Right atrium auricular region (tissue), 2 donors: ENCODE measurements at regions not wholly inside any gene's neighbourhood (a gene's known extent, or its start where the extent isn't known, plus 50 kb on each side); places are given as distances from the start of the nearest gene placed in this dataset.
"Not testable (repeated sequence)": the region's sequence is repeated elsewhere in the genome, so short reads cannot be mapped to it uniquely, and the experiment has no call there.

Source experiments
- DNase-seq: peaks from one replicate; pipeline ENCODE4 v3.0.0-alpha.2; 2019; ENCODE audit warnings: low spot score
- H3K27ac ChIP-seq, 2 donors: fragments of 200-600 bp; sonication (generic); 1 replicate in 1 of 2; 2 replicates in 1 of 2; pipeline ENCODE4 v1.5.1; 2016 to 2019
- H3K27me3 ChIP-seq, 2 donors: fragments of 200-600 bp; sonication (generic); one replicate each; pipeline versions ENCODE4 v1.5.1 to v1.6.0; 2017 to 2019
- H3K36me3 ChIP-seq: fragments of 200-600 bp; sonication (generic); one replicate; pipeline ENCODE4 v1.5.1; 2016
- H3K4me1 ChIP-seq, 2 donors: fragments of 200-600 bp; sonication (generic); one replicate each; pipeline versions ENCODE4 v1.5.1 to v1.6.0; 2017 to 2019
- H3K4me3 ChIP-seq, 2 donors: fragments of 200-600 bp; sonication (generic); 1 replicate in 1 of 2; 2 replicates in 1 of 2; pipeline ENCODE4 v1.5.1; 2017 to 2019; ENCODE audit warnings: mild to moderate bottlenecking in 1 of 2, moderate library complexity in 1 of 2
- H3K9me3 ChIP-seq, 2 donors: fragments of 200-600 bp; sonication (generic); one replicate each; pipeline ENCODE4 v1.5.1; 2019
- TF ChIP-seq, protein P1 (sequence below), 2 donors: fragments of 200-600 bp; sonication (generic); IDR thresholded peaks; one replicate each; pipeline ENCODE4 v1.5.1; 2019; ENCODE audit warnings: antibody characterized with exemption in 2 of 2

DNA sequence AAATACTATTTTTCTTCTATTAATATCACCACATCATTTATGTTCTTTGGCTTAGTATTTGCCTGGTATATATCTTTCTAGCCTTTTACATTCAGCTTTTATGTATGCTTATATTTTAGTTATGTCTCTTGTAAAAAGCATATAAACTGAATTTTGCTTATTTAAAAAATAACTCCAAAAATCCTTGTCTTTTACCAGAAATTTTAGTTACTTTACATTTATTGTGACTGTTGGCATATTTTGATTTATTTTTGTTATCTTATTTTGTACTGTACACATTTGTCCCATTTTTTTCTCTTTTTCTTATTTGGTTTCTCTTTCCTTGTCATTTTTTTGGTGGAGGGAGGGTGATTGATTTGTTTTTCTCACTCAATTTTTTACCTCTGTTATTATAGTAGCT lies 169.6 kb downstream of the UACA start:
- Histone ChIP-seq H3K27ac (no peak overlapping the region), H3K9me3 (peaks cover 0 to 18% of the 10 kb centered on the region in 2 donors), H3K36me3 (no peaks in the 10 kb centered on the region), H3K27me3 (no peaks in the 10 kb centered on the region), H3K4me3 (no peak overlapping the region), H3K4me1 (no peaks in the 10 kb centered on the region)
- no peak for DNase-seq
- TF ChIP-seq, protein P1, sequence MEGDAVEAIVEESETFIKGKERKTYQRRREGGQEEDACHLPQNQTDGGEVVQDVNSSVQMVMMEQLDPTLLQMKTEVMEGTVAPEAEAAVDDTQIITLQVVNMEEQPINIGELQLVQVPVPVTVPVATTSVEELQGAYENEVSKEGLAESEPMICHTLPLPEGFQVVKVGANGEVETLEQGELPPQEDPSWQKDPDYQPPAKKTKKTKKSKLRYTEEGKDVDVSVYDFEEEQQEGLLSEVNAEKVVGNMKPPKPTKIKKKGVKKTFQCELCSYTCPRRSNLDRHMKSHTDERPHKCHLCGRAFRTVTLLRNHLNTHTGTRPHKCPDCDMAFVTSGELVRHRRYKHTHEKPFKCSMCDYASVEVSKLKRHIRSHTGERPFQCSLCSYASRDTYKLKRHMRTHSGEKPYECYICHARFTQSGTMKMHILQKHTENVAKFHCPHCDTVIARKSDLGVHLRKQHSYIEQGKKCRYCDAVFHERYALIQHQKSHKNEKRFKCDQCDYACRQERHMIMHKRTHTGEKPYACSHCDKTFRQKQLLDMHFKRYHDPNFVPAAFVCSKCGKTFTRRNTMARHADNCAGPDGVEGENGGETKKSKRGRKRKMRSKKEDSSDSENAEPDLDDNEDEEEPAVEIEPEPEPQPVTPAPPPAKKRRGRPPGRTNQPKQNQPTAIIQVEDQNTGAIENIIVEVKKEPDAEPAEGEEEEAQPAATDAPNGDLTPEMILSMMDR (IDR thresholded peaks at IDR 0.05) = no peak

DNA sequence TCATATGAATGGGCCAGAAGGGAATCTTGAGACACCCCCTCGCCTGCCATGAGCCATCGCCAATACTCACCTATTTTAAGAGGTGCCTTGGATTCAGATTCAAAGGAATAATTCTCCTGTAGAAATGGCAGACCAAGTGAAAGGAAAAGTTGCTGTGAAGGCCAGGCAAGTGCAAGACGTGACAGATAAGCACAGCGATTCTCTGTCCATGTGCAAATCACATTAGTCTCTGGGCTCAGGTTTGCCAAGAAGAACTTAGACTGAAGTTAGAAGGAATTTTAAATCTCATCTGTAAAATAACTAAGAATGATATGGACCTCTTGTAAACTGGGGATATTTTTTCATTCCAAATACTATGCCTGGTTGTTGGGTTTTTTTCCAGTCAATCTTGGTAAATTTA lies 173.6 kb downstream of the UACA start:
- TF ChIP-seq, protein P1 (IDR thresholded peaks at IDR 0.05) = no peak
- H3K4me1 ChIP-seq = peaks cover 0 to 7% of the 10 kb centered on the region in 2 donors
- H3K9me3 ChIP-seq = peaks cover 0 to 16% of the 10 kb centered on the region in 2 donors
- no peaks in the 10 kb centered on the region for H3K27me3 ChIP-seq
- no peaks in the 10 kb centered on the region for H3K36me3 ChIP-seq
- H3K4me3 ChIP-seq = no peak overlapping the region
- no peak overlapping the region for H3K27ac ChIP-seq
- no peak for DNase-seq

DNA sequence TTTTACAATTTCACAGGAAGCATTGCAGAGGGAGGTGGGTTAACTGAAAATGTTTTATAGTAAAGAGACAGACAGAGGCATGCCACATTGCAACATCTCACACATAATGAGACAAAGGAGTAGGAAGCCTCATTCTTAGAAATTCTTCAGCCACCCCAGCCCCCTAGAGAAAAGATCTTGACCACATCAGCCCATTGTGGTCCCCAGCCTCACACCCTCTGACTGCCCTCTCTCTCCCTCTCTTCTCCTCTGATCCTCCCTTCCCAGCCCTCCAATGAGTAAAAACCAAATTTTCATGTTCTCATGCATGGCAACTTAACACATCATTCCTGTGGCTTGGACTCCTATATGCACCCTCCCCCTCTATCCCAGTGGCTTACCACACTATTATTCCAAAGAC lies 174.1 kb downstream of the UACA start:
- no peaks in the 10 kb centered on the region for H3K36me3 ChIP-seq
- TF ChIP-seq, protein P1 (IDR thresholded peaks at IDR 0.05) = no peak
- no peak overlapping the region for H3K4me3 ChIP-seq
- H3K27me3 ChIP-seq = no peaks in the 10 kb centered on the region
- H3K27ac ChIP-seq = no peak overlapping the region
- peaks cover 0 to 7% of the 10 kb centered on the region in 2 donors for H3K4me1 ChIP-seq
- H3K9me3 ChIP-seq = peaks cover 0 to 11% of the 10 kb centered on the region in 2 donors
- DNase-seq = no peak

GRCh38 chr15:70588613-70589012 lies 174.7 kb downstream of the UACA start:
- Histone ChIP-seq H3K4me1 (peaks cover 0 to 7% of the 10 kb centered on the region in 2 donors), H3K36me3 (no peaks in the 10 kb centered on the region), H3K27ac (no peak overlapping the region), H3K9me3 (peaks cover 0 to 5% of the 10 kb centered on the region in 2 donors), H3K4me3 (no peak overlapping the region), H3K27me3 (no peaks in the 10 kb centered on the region)
- DNase-seq = no peak
- TF ChIP-seq, protein P1 (IDR thresholded peaks at IDR 0.05) = no peak

GRCh38 chr15:70587896-70588567 lies 175.3 kb downstream of the UACA start:
- DNase-seq = no peak
- H3K27me3 ChIP-seq = no peaks in the 10 kb centered on the region
- peaks cover 0 to 8% of the 10 kb centered on the region in 2 donors for H3K4me1 ChIP-seq
- H3K36me3 ChIP-seq = no peaks in the 10 kb centered on the region
- no peak overlapping the region for H3K4me3 ChIP-seq
- TF ChIP-seq, protein P1 (IDR thresholded peaks at IDR 0.05) = no peak
- no peaks in the 10 kb centered on the region for H3K9me3 ChIP-seq
- no peak overlapping the region for H3K27ac ChIP-seq

DNA sequence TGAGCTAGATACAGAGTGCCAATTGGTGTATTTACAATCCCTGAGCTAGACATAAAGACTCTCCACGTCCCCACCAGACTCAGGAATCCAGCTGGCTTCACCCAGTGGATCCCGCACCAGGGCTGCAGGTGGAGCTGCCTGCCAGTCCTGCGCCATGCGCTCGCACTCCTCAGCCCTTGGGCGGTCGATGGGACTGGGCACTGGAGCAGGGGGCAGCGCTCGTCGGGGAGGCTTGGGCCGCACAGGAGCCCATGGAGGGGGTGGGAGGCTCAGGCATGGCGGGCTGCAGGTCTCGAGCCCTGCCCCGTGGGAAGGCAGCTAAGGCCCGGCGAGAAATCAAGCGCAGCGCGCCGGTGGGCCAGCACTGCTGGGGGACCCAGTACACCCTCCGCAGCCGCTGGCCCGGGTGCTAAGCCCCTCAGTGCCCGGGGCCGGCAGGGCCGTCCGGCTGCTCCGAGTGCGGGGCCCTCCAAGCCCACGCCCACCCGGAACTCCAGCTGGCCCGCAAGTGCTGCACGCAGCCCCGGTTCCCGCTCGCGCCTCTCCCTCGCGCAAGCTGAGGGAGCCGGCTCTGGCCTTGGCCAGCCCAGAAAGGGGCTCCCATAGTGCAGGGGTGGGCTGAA lies 176.2 kb downstream of the UACA start:
- not testable (repeated sequence) for H3K36me3 ChIP-seq

More for the DNA sequence above, 176.2 kb downstream of the UACA start:
- not testable (repeated sequence) for H3K27me3 ChIP-seq, DNase-seq, H3K27ac ChIP-seq, H3K9me3 ChIP-seq, H3K4me3 ChIP-seq
- H3K4me1 ChIP-seq = peaks cover 0 to 12% of the 10 kb centered on the region in 2 donors
